GM19452 (cell line): ENCODE measurements at regions not wholly inside any gene's neighbourhood (a gene's known extent, or its start where the extent isn't known, plus 50 kb on each side); places are given as distances from the start of the nearest gene placed in this dataset.
"Not testable (repeated sequence)": the region's sequence is repeated elsewhere in the genome, so short reads cannot be mapped to it uniquely, and the experiment has no call there.

ENCODE experiments used
- ATAC-seq: cut with Tn5 transposase; IDR thresholded peaks from one replicate; pipeline ENCODE4 v1.9.1; 2021; ENCODE audit not compliant: unreplicated experiment

GRCh38 chr11:19628018-19628417 is 84.6 kb upstream of the NAV2 start:
- ATAC-seq = no peak

DNA sequence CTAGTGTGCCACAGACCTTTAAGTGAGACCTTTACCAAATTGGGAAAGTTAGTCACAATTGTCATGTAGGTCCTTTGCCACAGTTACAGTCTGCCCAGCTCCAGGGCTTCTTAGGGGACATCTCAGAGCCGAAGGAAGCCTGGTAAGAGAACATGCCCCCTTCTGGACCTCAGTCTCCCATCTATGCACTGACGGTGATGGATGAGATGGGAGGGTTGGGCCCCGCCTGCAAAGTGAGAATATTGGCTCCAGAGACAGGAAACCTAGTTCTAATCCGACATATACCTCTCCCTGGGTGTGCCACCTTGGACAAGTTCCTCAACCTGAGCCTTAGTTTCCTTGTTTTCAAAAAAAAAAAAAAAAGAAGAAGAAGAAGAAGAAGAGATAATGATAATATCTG is 85.1 kb upstream of the NAV2 start:
- no peak for ATAC-seq

GRCh38 chr11:19625438-19625837 is 87.2 kb upstream of the NAV2 start:
- no peak for ATAC-seq

GRCh38 chr11:19617696-19618523 is 94.7 kb upstream of the NAV2 start:
- no peak for ATAC-seq

DNA sequence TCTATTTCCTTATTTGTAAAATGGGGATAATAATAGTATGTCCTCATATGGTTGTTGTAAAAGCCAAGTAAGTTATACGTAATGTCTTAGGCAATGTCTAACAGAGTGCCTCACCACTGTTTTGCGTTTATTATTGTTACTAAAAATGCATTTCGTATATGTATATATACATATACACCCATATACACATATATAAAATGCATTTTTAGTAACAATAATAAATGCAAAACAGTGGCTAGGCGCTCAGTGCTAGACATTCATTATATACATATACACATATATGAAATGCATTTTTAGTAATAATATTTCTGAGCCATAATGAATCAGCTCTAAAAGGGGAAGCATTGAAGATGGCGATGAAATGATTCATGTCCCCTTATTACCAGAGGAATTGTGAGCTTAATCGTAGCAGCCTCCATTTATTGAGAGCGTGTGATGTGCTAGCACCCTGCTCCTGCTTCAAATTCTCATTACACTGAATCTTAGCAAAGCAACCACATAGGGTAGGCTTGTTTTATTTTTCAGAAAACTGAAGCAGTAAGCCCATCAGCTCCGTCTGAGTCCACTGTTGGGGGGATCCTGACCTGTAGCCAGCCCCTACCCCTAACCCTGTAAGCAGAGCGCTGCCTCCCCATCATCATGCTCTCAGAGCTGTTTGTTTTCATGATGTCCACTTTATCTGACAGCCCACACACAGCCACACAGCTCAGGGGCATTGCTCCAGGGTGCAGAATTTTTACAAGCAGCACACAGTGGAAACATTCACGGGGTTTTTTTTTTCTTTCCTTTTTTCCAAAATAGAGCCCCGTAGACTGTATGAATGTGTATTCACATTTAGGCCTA is 97.1 kb upstream of the NAV2 start:
- no peak for ATAC-seq

DNA sequence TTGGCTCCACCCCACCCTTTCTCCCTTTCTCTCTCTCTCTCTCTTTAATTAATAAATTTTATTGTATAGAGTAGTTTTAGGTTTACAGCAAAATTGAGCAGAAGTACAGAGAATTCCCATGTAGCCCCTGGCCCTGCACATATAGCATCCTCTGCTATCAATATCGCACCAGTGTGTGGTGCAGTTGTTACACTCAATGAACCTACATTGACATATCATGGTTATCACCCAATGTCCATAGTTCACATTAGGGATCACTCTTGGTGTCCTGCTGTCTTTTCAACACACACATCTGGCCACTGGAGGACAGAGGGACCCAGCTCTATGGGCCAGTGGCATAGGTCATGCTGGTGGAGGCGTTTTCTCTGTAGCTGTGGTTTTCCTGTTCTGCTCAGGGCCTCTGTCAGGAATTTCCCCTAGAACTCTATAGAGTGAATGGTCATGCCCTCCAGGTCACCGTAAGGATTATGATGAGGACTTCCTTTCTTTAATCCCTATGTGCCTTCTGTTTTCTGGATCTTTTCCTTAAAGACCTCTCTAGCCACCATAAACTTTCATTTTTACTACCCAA is 98.2 kb upstream of the NAV2 start:
- no peak for ATAC-seq

DNA sequence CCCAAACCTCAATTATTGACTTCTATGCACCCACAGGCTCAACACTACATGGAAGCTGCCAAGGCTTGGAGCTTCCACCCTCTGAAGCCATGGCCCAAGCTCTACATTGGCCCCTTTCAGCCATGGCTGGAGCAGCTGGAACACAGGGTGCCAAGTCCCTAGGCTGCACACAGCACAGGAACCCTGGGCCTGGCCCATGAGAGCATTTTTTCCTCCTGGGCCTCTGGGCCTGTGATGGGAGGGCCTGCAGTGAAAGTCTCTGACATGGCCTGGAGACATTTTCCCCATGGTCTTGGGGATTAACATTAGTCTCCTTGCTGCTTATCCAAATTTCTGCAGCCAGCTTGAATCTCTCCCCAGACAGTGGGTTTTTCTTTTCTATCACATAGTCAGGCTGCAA is 100.6 kb upstream of the NAV2 start:
- ATAC-seq = not testable (repeated sequence)

DNA sequence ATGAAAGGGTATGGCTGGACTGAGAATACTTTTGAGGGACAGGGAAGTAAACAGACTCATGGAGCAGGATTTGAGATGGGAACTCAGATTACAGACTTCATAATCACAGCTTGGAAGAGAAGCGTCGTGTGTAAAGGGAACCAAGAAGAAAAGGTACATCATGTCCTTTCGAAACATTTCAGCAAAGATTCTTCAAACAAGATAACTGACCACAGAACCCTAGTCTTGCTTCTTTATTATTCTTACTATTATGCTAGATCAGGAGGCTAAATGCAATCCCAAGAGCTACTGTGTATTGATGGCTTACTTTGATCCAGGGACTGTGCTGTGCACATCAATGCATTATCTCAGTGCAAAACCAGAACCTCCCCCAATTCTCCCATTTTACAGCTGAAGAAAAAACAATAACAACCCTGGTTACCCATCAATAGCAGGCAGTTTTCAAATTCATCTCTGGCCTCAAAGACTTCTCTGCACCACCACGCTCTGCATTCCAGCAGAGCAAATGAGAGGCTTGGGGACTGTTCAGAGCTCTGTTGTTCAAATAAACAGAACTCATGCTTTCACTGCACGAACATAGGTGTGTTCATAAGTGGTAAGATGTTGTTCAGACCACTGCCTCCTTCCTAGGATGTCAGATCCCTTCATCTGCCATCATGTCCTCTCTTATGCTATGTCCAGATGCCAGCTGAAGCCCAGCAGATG is 104.8 kb upstream of the NAV2 start:
- no peak for ATAC-seq

DNA sequence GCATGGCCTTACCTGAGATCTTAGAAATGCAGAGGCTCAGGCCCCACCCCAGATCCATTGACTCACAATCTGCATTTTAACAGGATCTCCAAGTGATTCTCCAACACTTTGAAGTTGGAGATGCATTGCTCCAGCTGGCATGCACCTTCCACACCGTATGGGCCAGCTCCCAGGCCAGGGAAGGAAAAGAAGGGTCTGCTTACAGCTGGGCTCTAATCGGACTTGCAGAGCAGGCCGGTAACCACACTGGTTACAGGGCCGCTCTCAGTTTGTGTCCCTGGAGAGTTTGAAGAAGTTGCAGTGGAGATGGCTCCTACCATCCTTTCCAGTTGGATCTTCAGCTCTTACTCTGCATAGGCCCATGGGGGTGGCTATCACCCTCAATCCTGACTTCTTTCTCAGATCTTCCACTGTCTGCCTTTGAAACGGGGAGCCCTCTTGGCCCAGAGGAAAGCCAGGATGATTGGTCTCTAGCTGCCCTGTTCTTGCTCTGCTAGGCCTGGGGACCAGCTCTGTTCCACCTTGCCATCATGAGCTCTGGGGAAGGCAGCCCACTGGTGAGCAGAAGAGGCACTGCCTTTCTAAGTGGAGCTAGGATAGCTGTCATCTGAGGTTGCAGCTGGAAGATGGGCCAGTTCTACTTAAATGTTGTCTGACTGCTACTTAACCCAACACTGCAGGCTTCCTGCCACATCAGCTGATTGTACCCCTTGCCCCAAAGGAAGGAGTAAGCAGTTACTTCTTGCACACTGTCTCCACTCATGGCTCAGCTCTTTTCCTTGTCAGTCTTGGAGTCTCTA is 105.6 kb upstream of the NAV2 start:
- no peak for ATAC-seq

DNA sequence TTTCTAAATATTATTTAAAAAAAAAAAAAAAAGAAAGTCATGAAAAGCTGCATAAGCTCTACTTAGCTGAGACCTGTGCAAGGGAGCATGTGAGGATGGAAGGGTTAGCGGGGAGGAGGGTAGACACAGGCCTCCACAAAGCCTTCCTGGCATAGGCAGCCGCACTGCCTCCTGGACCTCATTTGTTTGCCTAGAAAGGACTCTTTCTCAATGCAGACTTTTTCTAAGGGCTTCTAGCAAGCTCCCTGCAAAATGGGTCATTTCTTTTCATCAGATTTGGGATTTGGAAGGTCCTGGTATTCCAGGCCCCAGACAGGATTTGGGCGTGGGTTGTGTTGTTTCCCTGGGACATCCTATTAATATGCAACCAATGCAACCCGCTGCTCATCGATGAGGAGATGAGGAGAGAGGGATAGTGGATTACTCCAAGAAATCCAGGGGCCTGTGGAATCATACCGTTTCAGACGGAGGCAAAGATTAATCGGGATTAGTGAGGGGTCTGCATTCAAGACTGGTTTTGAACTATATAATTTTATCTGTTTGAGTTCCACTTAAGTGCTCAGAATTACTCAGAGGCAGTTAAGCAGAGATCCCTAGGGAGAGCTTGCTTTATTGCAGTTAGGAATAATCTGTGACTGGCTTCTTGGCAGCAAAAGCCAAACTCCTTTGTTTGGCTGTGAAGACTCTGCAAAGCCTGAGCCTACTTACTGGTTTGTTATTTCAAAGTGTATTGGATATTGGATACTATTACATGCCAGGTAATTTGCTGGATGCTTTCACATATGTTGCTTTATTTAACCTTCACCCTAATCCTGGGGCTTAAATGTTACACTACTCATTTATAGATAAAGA is 106.9 kb upstream of the NAV2 start:
- no peak for ATAC-seq

DNA sequence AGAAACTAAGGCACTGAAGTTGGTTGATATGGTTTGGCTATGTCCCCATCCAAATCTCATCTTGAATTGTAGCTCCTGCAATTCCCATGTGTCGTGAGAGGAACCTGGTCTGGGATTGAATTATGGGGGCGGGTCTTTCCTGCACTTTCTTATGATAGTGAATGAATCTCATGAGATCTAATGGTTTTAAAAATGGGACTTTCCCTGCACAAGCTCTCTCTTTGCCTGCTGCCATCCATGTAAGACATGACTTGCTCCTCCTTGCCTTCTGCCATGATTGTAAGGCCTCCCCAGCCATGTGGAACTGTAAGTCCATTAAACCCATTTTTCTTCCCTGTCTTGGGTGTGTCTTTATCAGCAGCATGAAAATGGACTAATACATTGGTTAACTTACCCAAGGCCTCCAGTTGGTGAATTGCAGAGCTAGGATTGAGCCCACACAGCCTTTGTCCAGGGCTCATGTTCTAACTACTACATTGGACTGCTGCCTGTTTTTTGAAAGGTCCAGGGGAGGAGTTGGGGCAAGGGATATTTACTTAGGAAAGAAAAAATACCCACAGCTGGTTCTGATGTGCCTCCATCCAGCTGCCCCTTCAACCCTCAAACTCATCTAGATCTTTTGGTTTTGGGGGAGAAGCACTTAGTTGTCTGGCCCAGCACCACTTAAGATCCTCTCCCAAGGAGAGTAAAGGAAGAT is 107.8 kb upstream of the NAV2 start:
- ATAC-seq = no peak

GRCh38 chr11:19603771-19604170 is 108.9 kb upstream of the NAV2 start:
- no peak for ATAC-seq

- ATAC-seq = no peak
Measured at GRCh38 chr11:19602891-19603290, 109.7 kb upstream of the NAV2 start.

- no peak for ATAC-seq
Measured at GRCh38 chr11:19602406-19602805, 110.2 kb upstream of the NAV2 start.

DNA sequence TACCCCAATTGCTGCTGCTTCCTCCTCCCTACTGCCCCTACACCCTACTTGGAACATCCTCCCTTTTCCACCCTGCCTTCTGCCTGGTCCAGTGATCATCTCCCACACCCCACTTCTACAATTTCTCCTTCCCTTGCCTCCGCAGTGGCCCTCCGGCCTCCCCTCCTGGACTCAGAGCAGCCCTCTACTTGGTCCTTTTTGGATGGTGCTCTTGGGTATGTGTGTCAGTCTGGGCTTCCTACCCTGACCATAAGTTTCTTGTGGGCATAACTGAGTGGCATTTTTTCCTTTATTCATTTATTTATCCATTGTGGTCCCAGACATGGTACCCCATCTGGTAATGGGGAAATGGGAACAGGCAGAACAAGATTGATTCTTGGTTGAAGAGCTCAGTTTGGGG is 111.4 kb upstream of the NAV2 start:
- ATAC-seq = no peak

GRCh38 chr11:19599681-19600080 is 113.0 kb upstream of the NAV2 start:
- ATAC-seq = no peak

- no peak for ATAC-seq
Measured at GRCh38 chr11:19598876-19599486, 113.7 kb upstream of the NAV2 start.

- no peak for ATAC-seq
Measured at GRCh38 chr11:19598456-19598855, 114.2 kb upstream of the NAV2 start.

DNA sequence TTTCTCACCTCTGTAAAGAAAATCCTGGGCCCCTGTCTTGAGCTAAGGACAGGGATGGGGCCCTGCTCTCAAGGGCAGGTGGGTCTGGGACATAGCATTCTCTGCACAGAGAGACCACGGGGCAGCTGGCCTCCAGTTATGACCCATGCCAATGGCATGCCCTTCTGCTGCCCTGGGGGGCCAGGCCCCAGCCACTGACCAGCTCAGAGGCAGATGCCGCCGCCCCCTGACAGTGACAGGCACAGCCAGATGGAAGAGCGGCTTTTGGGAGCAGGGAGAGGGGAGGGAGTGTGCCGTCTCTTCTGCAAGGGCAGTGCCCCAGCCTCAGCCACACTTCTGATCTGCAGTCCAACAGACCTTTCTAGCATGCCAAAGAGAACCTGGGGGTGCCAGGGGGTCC is 114.8 kb upstream of the NAV2 start:
- ATAC-seq = no peak
